ENCODE measurements at regions not wholly inside any gene's neighbourhood (a gene's known extent, or its start where the extent isn't known, plus 50 kb on each side); places are given as distances from the start of the nearest gene placed in this dataset.

GRCh38 chr11:95566211-95566610 is 223.4 kb downstream of the FAM76B start:
- H3K27ac ChIP-seq: no peak overlapping the region
- H3K36me3 ChIP-seq: no peaks in the 10 kb centered on the region
- H3K4me1 ChIP-seq: no peaks in the 10 kb centered on the region
- no peaks in the 10 kb centered on the region for H3K9me3 ChIP-seq
- TF ChIP-seq CTCF (IDR thresholded peaks at IDR 0.05): no peak
- no peak for DNase-seq
- no peaks in the 10 kb centered on the region for H3K27me3 ChIP-seq
- no peak overlapping the region for H3K4me3 ChIP-seq

GRCh38 chr11:95565724-95566141 is 223.8 kb downstream of the FAM76B start:
- no peaks in the 10 kb centered on the region for H3K9me3 ChIP-seq
- no peak for DNase-seq
- H3K27me3 ChIP-seq: no peaks in the 10 kb centered on the region
- no peak overlapping the region for H3K4me3 ChIP-seq
- TF ChIP-seq CTCF (IDR thresholded peaks at IDR 0.05): no peak
- TF ChIP-seq POLR2A (IDR thresholded peaks at IDR 0.05): no peak
- H3K4me1 ChIP-seq: no peaks in the 10 kb centered on the region
- no peak overlapping the region for H3K27ac ChIP-seq
- H3K36me3 ChIP-seq: no peaks in the 10 kb centered on the region

GRCh38 chr11:95563859-95564258 is 225.7 kb downstream of the FAM76B start:
- no peak overlapping the region for H3K27ac ChIP-seq
- TF ChIP-seq POLR2A (IDR thresholded peaks at IDR 0.05) (no peak), CTCF (IDR thresholded peaks at IDR 0.05) (no peak)

DNA sequence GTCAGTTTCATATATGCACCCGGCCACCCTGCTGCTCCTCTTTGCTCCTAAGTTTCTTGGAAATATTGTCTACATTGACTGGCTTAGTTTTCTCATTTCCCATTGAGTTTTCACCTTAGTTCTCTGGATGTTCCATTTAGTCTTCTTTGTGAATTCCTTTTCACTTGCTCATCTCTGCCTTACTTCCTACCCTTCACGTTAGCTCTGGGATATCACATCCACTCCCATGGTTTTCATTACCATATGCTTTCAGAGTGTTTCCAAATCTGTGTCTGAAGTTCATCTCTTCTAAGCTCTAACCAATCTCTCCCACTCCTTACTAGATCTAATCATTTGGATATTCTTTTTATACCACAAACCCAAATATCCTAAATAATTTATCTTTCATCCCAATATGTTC is 226.4 kb downstream of the FAM76B start:
- Histone ChIP-seq H3K9me3 (no peaks in the 10 kb centered on the region), H3K4me3 (no peak overlapping the region), H3K36me3 (no peaks in the 10 kb centered on the region), H3K27ac (no peak overlapping the region), H3K27me3 (no peaks in the 10 kb centered on the region), H3K4me1 (no peaks in the 10 kb centered on the region)
- TF ChIP-seq CTCF (IDR thresholded peaks at IDR 0.05): no peak
- TF ChIP-seq POLR2A (IDR thresholded peaks at IDR 0.05): no peak
- DNase-seq: no peak

More at GRCh38 chr11:95563859-95564258, 225.7 kb downstream of the FAM76B start:
- Histone ChIP-seq H3K4me3 (no peak overlapping the region), H3K9me3 (no peaks in the 10 kb centered on the region), H3K36me3 (no peaks in the 10 kb centered on the region), H3K4me1 (no peaks in the 10 kb centered on the region), H3K27me3 (no peaks in the 10 kb centered on the region)
- DNase-seq: no peak

DNA sequence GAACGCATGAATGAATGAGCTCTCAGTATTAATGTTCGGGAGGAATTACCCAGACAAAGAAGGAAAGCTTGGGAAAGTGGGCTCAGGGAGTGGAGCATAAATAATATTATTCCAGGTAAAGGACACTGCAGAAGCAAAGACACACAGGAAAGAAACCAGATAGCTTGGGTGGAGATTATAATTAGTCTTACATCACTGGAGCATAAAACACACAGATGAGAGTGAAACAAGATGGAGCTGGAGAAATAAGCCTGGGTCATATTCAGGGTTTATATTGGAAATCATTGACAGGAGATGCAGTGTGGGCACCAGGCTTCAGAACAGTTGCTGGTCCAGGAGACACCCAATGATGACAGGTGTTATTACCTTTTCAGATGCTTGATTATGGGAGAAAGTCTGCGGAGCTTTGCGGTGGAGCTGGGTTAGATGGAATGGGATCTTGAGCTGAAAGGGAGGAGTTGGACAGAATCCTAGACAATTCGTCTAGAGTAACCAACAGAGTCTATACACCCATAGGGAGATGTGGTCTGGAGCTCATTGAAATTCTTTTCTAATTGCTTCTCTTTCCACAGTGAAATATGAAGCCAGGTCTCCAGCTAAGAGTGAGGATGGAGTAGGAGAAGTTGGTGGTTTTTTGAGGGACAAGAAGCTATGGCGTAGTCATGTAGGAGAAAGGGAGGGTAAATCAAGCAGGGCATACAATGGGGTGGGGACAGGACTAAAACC is 227.2 kb downstream of the FAM76B start:
- no peaks in the 10 kb centered on the region for H3K27me3 ChIP-seq
- no peaks in the 10 kb centered on the region for H3K36me3 ChIP-seq
- H3K4me3 ChIP-seq: no peak overlapping the region
- no peak overlapping the region for H3K27ac ChIP-seq
- no peak for DNase-seq
- no peaks in the 10 kb centered on the region for H3K4me1 ChIP-seq
- H3K9me3 ChIP-seq: no peaks in the 10 kb centered on the region
- TF ChIP-seq POLR2A (IDR thresholded peaks at IDR 0.05): no peak
- TF ChIP-seq CTCF (IDR thresholded peaks at IDR 0.05): no peak

- H3K27ac ChIP-seq: no peak overlapping the region
- no peak overlapping the region for H3K4me3 ChIP-seq
- no peaks in the 10 kb centered on the region for H3K9me3 ChIP-seq
- no peaks in the 10 kb centered on the region for H3K36me3 ChIP-seq
- no peak for DNase-seq
- no peaks in the 10 kb centered on the region for H3K27me3 ChIP-seq
- no peaks in the 10 kb centered on the region for H3K4me1 ChIP-seq
- TF ChIP-seq POLR2A (IDR thresholded peaks at IDR 0.05): no peak
- no peak for TF ChIP-seq CTCF (IDR thresholded peaks at IDR 0.05)
Observed at GRCh38 chr11:95559899-95560298, 229.7 kb downstream of the FAM76B start.

All from Peyer's patch (tissue), 4 donors.